ENCODE measurements at regions not wholly inside any gene's neighbourhood (a gene's known extent, or its start where the extent isn't known, plus 50 kb on each side); places are given as distances from the start of the nearest gene placed in this dataset.

- WGBS, 2 donors: 78 to 88% methylated on average over 4 of the region's 4 CpGs
- TF ChIP-seq, protein P1, sequence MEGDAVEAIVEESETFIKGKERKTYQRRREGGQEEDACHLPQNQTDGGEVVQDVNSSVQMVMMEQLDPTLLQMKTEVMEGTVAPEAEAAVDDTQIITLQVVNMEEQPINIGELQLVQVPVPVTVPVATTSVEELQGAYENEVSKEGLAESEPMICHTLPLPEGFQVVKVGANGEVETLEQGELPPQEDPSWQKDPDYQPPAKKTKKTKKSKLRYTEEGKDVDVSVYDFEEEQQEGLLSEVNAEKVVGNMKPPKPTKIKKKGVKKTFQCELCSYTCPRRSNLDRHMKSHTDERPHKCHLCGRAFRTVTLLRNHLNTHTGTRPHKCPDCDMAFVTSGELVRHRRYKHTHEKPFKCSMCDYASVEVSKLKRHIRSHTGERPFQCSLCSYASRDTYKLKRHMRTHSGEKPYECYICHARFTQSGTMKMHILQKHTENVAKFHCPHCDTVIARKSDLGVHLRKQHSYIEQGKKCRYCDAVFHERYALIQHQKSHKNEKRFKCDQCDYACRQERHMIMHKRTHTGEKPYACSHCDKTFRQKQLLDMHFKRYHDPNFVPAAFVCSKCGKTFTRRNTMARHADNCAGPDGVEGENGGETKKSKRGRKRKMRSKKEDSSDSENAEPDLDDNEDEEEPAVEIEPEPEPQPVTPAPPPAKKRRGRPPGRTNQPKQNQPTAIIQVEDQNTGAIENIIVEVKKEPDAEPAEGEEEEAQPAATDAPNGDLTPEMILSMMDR (IDR thresholded peaks at IDR 0.05; ENCODE audit: control extremely low read depth, extremely low read depth): no peak
- H3K9ac ChIP-seq (ENCODE audit: insufficient read depth in 1 of 2, low read length in 2 of 2): no peak overlapping the region
- H3K27ac ChIP-seq (ENCODE audit: low read depth in 1 of 2, low read length in 1 of 2): no peak overlapping the region
- H3K4me3 ChIP-seq: no peak overlapping the region
- peak in 2 of 3 donors; percentile 17 to 46 for DNase-seq
- H3K36me3 ChIP-seq (ENCODE audit: control insufficient read depth in 4 of 4, insufficient read depth in 4 of 4, low read length in 4 of 4): no peaks in the 10 kb centered on the region
- H3K4me1 ChIP-seq (ENCODE audit: control insufficient read depth in 5 of 5, insufficient read depth in 5 of 5, low read length in 5 of 5): peaks cover 0 to 11% (median 0%) of the 10 kb centered on the region in 5 donors
- no peaks in the 10 kb centered on the region for H3K27me3 ChIP-seq (ENCODE audit: control insufficient read depth in 3 of 3, insufficient read depth in 3 of 3, low read length in 2 of 3)
- ATAC-seq (ENCODE audit: insufficient read depth, low FRiP score): no peak
- H3K9me3 ChIP-seq (ENCODE audit: control insufficient read depth in 4 of 4, insufficient read depth in 3 of 4, low read length in 3 of 4): no peaks in the 10 kb centered on the region
Observed at GRCh38 chr13:74528734-74529513, 394.7 kb upstream of the KLF12 start.

DNA sequence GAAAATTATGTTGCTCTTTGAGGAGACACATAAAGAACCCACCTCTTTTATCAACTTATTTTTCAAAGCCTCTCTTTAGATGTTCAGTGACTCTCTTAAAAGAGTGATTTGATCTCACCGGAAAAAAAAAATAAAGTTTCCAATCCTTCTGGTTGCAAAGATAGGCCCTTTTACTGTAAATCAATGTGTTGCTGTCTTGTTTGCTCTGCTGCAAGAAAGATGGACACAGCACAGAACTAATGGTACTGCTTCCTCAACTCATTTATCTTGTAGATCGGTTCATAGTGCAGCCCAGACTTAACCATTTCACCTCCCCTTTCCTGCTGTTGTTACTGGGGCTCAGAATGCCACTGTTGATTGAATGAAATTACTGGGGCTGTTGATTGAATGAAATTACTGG, 388.9 kb upstream of the KLF12 start:
- ATAC-seq (ENCODE audit: insufficient read depth, low FRiP score) (no peak), DNase-seq (no peak)
- WGBS, 2 donors: 35 to 51% methylated on average over 2 of the region's 2 CpGs
- Histone ChIP-seq H3K36me3 (ENCODE audit: control insufficient read depth in 4 of 4, insufficient read depth in 4 of 4, low read length in 4 of 4) (no peaks in the 10 kb centered on the region), H3K9me3 (ENCODE audit: control insufficient read depth in 4 of 4, insufficient read depth in 3 of 4, low read length in 3 of 4) (no peaks in the 10 kb centered on the region), H3K4me1 (ENCODE audit: control insufficient read depth in 5 of 5, insufficient read depth in 5 of 5, low read length in 5 of 5) (no peaks in the 10 kb centered on the region), H3K9ac (ENCODE audit: insufficient read depth in 1 of 2, low read length in 2 of 2) (no peak overlapping the region), H3K27ac (ENCODE audit: low read depth in 1 of 2, low read length in 1 of 2) (no peak overlapping the region), H3K4me3 (no peak overlapping the region), H3K27me3 (ENCODE audit: control insufficient read depth in 3 of 3, insufficient read depth in 3 of 3, low read length in 2 of 3) (no peaks in the 10 kb centered on the region)
- TF ChIP-seq, protein P1 (IDR thresholded peaks at IDR 0.05; ENCODE audit: control extremely low read depth, extremely low read depth): no peak

GRCh38 chr13:74511523-74511922, 377.3 kb upstream of the KLF12 start:
- ATAC-seq (ENCODE audit: insufficient read depth, low FRiP score) (no peak), DNase-seq (no peak)
- 76 to 79% methylated on average over 3 of the region's 3 CpGs for WGBS, 2 donors

More at GRCh38 chr13:74511523-74511922, 377.3 kb upstream of the KLF12 start:
- Histone ChIP-seq H3K4me1 (ENCODE audit: control insufficient read depth in 5 of 5, insufficient read depth in 5 of 5, low read length in 5 of 5) (no peaks in the 10 kb centered on the region), H3K9me3 (ENCODE audit: control insufficient read depth in 4 of 4, insufficient read depth in 3 of 4, low read length in 3 of 4) (no peaks in the 10 kb centered on the region), H3K9ac (ENCODE audit: insufficient read depth in 1 of 2, low read length in 2 of 2) (no peak overlapping the region), H3K27ac (ENCODE audit: low read depth in 1 of 2, low read length in 1 of 2) (no peak overlapping the region), H3K4me3 (no peak overlapping the region), H3K36me3 (ENCODE audit: control insufficient read depth in 4 of 4, insufficient read depth in 4 of 4, low read length in 4 of 4) (no peaks in the 10 kb centered on the region), H3K27me3 (ENCODE audit: control insufficient read depth in 3 of 3, insufficient read depth in 3 of 3, low read length in 2 of 3) (no peaks in the 10 kb centered on the region)
- TF ChIP-seq, protein P1 (IDR thresholded peaks at IDR 0.05; ENCODE audit: control extremely low read depth, extremely low read depth): no peak
